GM12892 (cell line): ENCODE measurements at regions not wholly inside any gene's neighbourhood (a gene's known extent, or its start where the extent isn't known, plus 50 kb on each side); places are given as distances from the start of the nearest gene placed in this dataset.

Source experiments
- POLR2A ChIP-seq: IDR thresholded peaks from 2 replicates; pipeline ENCODE4 v1.6.1; 2011; ENCODE audit warnings: low read depth, low read length, control low read depth
- POLR2AphosphoS5 ChIP-seq: IDR thresholded peaks from 2 replicates; pipeline ENCODE4 v1.6.1; 2011; ENCODE audit warnings: low read depth, low read length, control low read depth
- TAF1 ChIP-seq: IDR thresholded peaks from 2 replicates; pipeline ENCODE4 v1.6.1; 2011; ENCODE audit warnings: low read depth, mild to moderate bottlenecking, control low read depth, low read length, borderline replicate concordance

- no peak for TF ChIP-seq TAF1
- no peak for TF ChIP-seq POLR2A
- no peak for TF ChIP-seq POLR2AphosphoS5
Measured at GRCh38 chr12:46895726-46896125, 69.9 kb upstream of the SLC38A4 start.
